ENCODE measurements at regions not wholly inside any gene's neighbourhood (a gene's known extent, or its start where the extent isn't known, plus 50 kb on each side); places are given as distances from the start of the nearest gene placed in this dataset.

DNA sequence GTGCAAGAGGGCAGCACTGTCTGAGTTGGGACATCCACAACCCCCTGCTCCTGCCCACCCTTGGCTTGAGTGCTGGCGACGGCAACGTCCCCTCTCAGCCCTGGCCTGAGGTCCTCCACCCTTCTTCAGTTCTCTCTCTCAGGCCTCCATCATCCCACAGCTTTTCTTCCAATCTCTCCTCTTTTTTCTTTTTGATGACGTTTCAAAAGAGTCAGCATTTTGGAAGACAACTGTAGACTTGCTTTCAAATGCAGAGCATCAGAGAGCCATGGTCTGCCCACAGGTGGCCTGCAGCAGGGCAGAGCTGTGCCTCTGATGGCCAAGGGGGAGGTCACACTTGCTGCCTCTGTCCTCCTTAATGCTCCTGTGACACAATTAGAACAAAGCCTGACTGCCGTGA lies 775.4 kb downstream of the KCNJ18 start:
- no peak for TF ChIP-seq EZH2phosphoT487 (IDR thresholded peaks at IDR 0.05)
- TF ChIP-seq, protein P1, sequence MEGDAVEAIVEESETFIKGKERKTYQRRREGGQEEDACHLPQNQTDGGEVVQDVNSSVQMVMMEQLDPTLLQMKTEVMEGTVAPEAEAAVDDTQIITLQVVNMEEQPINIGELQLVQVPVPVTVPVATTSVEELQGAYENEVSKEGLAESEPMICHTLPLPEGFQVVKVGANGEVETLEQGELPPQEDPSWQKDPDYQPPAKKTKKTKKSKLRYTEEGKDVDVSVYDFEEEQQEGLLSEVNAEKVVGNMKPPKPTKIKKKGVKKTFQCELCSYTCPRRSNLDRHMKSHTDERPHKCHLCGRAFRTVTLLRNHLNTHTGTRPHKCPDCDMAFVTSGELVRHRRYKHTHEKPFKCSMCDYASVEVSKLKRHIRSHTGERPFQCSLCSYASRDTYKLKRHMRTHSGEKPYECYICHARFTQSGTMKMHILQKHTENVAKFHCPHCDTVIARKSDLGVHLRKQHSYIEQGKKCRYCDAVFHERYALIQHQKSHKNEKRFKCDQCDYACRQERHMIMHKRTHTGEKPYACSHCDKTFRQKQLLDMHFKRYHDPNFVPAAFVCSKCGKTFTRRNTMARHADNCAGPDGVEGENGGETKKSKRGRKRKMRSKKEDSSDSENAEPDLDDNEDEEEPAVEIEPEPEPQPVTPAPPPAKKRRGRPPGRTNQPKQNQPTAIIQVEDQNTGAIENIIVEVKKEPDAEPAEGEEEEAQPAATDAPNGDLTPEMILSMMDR (IDR thresholded peaks at IDR 0.05), result no peak
- no peak for TF ChIP-seq EZH2 (IDR thresholded peaks at IDR 0.05)

All from neural progenitor cell (in vitro differentiated cells).